Gastrocnemius medialis (tissue), 4 donors: ENCODE measurements at regions not wholly inside any gene's neighbourhood (a gene's known extent, or its start where the extent isn't known, plus 50 kb on each side); places are given as distances from the start of the nearest gene placed in this dataset.

Source experiments
- CTCF ChIP-seq, 5 experiments: fragments of 450-650 bp in 3 of 5; fragments of 200-600 bp in 2 of 5; sonication (generic) in 2 of 5; IDR thresholded peaks in 4 of 5; conservative IDR thresholded peaks in 1 of 5; 1 replicate in 4 of 5; 2 replicates in 1 of 5; pipeline ENCODE4 v1.5.1; 2016 to 2019; ENCODE audit warnings: antibody characterized with exemption in 5 of 5, mild to moderate bottlenecking in 3 of 5, moderate library complexity in 3 of 5
- POLR2A ChIP-seq, 2 donors: fragments of 450-650 bp; IDR thresholded peaks; one replicate each; pipeline ENCODE4 v1.6.1; 2017; ENCODE audit warnings: antibody characterized with exemption in 2 of 2, mild to moderate bottlenecking in 2 of 2, moderate library complexity in 2 of 2

GRCh38 chr7:113256883-113257531 is 138.7 kb upstream of the SMIM30 start:
- TF ChIP-seq CTCF (IDR thresholded peaks at IDR 0.05 in 4 of 5, conservative IDR thresholded peaks at IDR 0.05 in 1 of 5) (no peak), POLR2A (IDR thresholded peaks at IDR 0.05) (no peak)
